ENCODE measurements at regions not wholly inside any gene's neighbourhood (a gene's known extent, or its start where the extent isn't known, plus 50 kb on each side); places are given as distances from the start of the nearest gene placed in this dataset.
A peak's percentile ranks its signal among the peaks of the same experiment; 100 is the strongest.

- DNase-seq (ENCODE audit: low spot score) = no peak
Observed at GRCh38 chr11:45347348-45348082, 61.4 kb upstream of the SYT13 start.

GRCh38 chr11:45345491-45345890 lies 59.4 kb upstream of the SYT13 start:
- no peak for DNase-seq (ENCODE audit: low spot score)

DNA sequence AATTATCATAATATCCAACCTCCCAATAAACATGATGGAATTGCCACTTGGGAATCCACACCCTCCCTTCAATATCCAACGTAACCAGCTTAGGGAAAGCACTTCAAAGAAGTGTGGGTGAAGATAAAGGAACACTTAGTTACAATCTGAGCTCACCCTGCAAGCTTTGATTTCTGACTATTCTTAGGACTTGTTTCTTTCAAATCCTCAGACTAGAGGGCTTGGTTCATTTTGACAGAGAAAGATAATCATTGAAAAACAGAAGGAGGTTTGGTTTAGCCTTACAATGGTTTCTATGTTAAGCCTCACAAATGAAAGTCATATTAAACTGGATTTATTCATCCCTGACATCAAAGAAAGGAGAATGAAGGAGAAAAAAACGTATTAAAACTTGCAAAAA lies 57.9 kb upstream of the SYT13 start:
- DNase-seq (ENCODE audit: low spot score) = no peak

DNA sequence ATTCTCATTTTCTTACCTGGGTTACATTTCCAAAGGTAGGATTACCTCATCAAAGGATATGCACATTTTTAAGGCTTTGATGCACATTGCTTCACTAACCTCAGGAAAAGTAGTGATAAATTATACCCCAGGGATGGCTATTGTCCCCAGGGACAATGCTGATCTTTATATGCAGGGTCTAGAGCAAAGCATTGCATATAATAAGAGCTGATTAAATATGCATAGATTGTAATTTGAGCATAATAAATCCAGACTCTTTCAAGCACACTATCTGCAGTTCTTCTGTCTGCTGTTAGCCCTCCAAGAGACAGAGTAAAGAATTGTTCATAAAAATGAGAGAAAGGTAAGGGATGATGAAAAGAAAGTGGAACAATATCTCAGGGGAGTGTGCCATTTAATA lies 57.3 kb upstream of the SYT13 start:
- no peak for DNase-seq (ENCODE audit: low spot score)

DNA sequence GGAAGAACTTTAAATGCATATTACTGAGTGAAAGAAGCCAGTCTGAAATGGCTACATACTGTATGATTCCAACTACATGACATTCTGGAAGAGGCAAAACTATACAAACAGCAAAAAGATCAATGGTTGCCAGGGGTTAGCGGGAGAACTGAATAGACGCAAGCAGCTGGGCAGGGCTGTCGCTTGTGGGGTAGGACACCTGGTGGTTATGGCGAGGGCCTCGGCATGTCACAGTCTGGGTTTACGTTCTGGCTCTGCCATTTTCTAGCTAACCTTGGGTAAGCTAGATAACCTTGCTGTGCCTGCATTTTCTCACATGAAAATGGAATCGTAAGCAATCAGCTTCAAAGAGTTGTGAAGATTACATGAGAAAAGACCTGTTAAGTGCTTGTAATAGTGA lies 55.2 kb upstream of the SYT13 start:
- no peak for DNase-seq (ENCODE audit: low spot score)

GRCh38 chr11:45339729-45340519 lies 53.8 kb upstream of the SYT13 start:
- peak; percentile 91 for DNase-seq (ENCODE audit: low spot score)

- no peak for DNase-seq (ENCODE audit: low spot score)
Observed at GRCh38 chr11:45337583-45338360, 51.6 kb upstream of the SYT13 start.

GRCh38 chr11:45336136-45336535 lies 50.0 kb upstream of the SYT13 start:
- DNase-seq (ENCODE audit: low spot score) = no peak
